GM12878 (cell line): ENCODE measurements at regions not wholly inside any gene's neighbourhood (a gene's known extent, or its start where the extent isn't known, plus 50 kb on each side); places are given as distances from the start of the nearest gene placed in this dataset.

Source experiments
- CEBPB ChIP-seq, 2 experiments: fragments of 150-350 bp in 1 of 2; IDR thresholded peaks; 2 replicates each; pipeline ENCODE4 v1.6.1; 2012 to 2014; ENCODE audit warnings: low read depth in 2 of 2, low read length in 2 of 2, borderline replicate concordance in 1 of 2, inconsistent platforms in 1 of 2
- EP300 ChIP-seq, 2 experiments: fragments of 150-350 bp in 1 of 2; IDR thresholded peaks; 2 replicates each; pipeline ENCODE4 v1.6.1; 2011 to 2012; ENCODE audit warnings: low read depth in 2 of 2, low read length in 2 of 2, borderline replicate concordance in 1 of 2, improper control_type of control experiment in 1 of 2, inconsistent platforms in 1 of 2; ENCODE audit not compliant: control insufficient read depth in 1 of 2
- EZH2 ChIP-seq: IDR thresholded peaks from 2 replicates; pipeline ENCODE4 v1.6.1; 2012; ENCODE audit warnings: low read depth, mild to moderate bottlenecking, control low read depth, inconsistent platforms, low read length, borderline replicate concordance; ENCODE audit not compliant: control insufficient read depth
- POLR2A ChIP-seq: IDR thresholded peaks from 2 replicates; pipeline ENCODE4 v1.6.1; 2011; ENCODE audit warnings: low read depth, mild to moderate bottlenecking, low read length
- TCF7 ChIP-seq: IDR thresholded peaks from 2 replicates; pipeline ENCODE4 v1.6.1; 2014; ENCODE audit warnings: antibody characterized with exemption, borderline replicate concordance
- ZSCAN29 ChIP-seq: fragments of 450-650 bp; IDR thresholded peaks from 2 replicates; pipeline ENCODE4 v1.6.1; 2017; ENCODE audit warnings: mild to moderate bottlenecking, moderate library complexity
- TF ChIP-seq, protein P1 (sequence below), 3 experiments: IDR thresholded peaks in 2 of 3; conservative IDR thresholded peaks in 1 of 3; 2 replicates each; pipeline ENCODE4 v1.5.1; 2011; ENCODE audit warnings: low read depth in 3 of 3, low read length in 3 of 3, mild to moderate bottlenecking in 3 of 3, control low read depth in 2 of 3, moderate library complexity in 2 of 3, inconsistent platforms in 1 of 3, mixed read lengths in 1 of 3; ENCODE audit not compliant: control insufficient read depth in 2 of 3, insufficient read depth in 1 of 3; ENCODE audit errors: extremely low read depth in 1 of 3
- TF ChIP-seq, protein P2 (sequence below): fragments of 450-650 bp; IDR thresholded peaks from 2 replicates; pipeline ENCODE4 v1.6.1; 2016; ENCODE audit warnings: mild to moderate bottlenecking, moderate library complexity, borderline replicate concordance
- TF ChIP-seq, protein P3 (sequence below): fragments of 450-650 bp; IDR thresholded peaks from 2 replicates; pipeline ENCODE4 v1.6.1; 2017; ENCODE audit warnings: antibody characterized with exemption, mild to moderate bottlenecking, moderate library complexity
- TF ChIP-seq, protein P4 (sequence below): IDR thresholded peaks from 2 replicates; pipeline ENCODE4 v1.6.1; 2012; ENCODE audit warnings: mild to moderate bottlenecking, low read depth, low read length

DNA sequence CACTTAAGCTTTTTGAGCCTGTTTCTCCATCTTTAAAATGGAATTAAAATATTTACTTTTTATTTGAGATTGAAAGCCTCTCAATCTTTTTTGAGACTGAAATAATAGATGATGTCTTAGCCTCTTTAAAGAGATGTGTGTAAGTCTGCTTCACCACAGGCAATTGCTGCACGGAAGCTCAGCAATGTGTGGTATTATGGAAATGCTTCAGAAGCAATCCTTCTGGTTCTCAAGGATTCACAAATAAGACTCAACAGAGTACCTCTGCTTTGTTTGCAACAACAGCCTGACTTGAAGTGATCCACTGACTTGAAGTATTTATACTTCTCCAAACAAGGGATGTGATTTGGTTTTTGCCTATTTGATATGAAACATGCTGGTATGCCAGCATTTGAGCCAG is 332.0 kb upstream of the RASGRP1 start:
- TF ChIP-seq, protein P1, sequence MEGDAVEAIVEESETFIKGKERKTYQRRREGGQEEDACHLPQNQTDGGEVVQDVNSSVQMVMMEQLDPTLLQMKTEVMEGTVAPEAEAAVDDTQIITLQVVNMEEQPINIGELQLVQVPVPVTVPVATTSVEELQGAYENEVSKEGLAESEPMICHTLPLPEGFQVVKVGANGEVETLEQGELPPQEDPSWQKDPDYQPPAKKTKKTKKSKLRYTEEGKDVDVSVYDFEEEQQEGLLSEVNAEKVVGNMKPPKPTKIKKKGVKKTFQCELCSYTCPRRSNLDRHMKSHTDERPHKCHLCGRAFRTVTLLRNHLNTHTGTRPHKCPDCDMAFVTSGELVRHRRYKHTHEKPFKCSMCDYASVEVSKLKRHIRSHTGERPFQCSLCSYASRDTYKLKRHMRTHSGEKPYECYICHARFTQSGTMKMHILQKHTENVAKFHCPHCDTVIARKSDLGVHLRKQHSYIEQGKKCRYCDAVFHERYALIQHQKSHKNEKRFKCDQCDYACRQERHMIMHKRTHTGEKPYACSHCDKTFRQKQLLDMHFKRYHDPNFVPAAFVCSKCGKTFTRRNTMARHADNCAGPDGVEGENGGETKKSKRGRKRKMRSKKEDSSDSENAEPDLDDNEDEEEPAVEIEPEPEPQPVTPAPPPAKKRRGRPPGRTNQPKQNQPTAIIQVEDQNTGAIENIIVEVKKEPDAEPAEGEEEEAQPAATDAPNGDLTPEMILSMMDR (IDR thresholded peaks at IDR 0.05 in 2 of 3, conservative IDR thresholded peaks at IDR 0.05 in 1 of 3; ENCODE audit: control insufficient read depth in 2 of 3, extremely low read depth in 1 of 3, insufficient read depth in 1 of 3, low read depth in 3 of 3, low read length in 3 of 3): no peak
- TF ChIP-seq EZH2 (no peak), TCF7 (no peak), POLR2A (no peak), CEBPB (IDR thresholded peaks at IDR 0.05; ENCODE audit: borderline replicate concordance in 1 of 2, low read depth in 2 of 2, low read length in 2 of 2) (no peak), ZSCAN29 (no peak), EP300 (IDR thresholded peaks at IDR 0.05; ENCODE audit: borderline replicate concordance in 1 of 2, control insufficient read depth in 1 of 2, low read depth in 2 of 2, low read length in 2 of 2) (no peak)
- TF ChIP-seq, protein P2, sequence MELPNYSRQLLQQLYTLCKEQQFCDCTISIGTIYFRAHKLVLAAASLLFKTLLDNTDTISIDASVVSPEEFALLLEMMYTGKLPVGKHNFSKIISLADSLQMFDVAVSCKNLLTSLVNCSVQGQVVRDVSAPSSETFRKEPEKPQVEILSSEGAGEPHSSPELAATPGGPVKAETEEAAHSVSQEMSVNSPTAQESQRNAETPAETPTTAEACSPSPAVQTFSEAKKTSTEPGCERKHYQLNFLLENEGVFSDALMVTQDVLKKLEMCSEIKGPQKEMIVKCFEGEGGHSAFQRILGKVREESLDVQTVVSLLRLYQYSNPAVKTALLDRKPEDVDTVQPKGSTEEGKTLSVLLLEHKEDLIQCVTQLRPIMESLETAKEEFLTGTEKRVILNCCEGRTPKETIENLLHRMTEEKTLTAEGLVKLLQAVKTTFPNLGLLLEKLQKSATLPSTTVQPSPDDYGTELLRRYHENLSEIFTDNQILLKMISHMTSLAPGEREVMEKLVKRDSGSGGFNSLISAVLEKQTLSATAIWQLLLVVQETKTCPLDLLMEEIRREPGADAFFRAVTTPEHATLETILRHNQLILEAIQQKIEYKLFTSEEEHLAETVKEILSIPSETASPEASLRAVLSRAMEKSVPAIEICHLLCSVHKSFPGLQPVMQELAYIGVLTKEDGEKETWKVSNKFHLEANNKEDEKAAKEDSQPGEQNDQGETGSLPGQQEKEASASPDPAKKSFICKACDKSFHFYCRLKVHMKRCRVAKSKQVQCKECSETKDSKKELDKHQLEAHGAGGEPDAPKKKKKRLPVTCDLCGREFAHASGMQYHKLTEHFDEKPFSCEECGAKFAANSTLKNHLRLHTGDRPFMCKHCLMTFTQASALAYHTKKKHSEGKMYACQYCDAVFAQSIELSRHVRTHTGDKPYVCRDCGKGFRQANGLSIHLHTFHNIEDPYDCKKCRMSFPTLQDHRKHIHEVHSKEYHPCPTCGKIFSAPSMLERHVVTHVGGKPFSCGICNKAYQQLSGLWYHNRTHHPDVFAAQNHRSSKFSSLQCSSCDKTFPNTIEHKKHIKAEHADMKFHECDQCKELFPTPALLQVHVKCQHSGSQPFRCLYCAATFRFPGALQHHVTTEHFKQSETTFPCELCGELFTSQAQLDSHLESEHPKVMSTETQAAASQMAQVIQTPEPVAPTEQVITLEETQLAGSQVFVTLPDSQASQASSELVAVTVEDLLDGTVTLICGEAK: no peak
- TF ChIP-seq, protein P3, sequence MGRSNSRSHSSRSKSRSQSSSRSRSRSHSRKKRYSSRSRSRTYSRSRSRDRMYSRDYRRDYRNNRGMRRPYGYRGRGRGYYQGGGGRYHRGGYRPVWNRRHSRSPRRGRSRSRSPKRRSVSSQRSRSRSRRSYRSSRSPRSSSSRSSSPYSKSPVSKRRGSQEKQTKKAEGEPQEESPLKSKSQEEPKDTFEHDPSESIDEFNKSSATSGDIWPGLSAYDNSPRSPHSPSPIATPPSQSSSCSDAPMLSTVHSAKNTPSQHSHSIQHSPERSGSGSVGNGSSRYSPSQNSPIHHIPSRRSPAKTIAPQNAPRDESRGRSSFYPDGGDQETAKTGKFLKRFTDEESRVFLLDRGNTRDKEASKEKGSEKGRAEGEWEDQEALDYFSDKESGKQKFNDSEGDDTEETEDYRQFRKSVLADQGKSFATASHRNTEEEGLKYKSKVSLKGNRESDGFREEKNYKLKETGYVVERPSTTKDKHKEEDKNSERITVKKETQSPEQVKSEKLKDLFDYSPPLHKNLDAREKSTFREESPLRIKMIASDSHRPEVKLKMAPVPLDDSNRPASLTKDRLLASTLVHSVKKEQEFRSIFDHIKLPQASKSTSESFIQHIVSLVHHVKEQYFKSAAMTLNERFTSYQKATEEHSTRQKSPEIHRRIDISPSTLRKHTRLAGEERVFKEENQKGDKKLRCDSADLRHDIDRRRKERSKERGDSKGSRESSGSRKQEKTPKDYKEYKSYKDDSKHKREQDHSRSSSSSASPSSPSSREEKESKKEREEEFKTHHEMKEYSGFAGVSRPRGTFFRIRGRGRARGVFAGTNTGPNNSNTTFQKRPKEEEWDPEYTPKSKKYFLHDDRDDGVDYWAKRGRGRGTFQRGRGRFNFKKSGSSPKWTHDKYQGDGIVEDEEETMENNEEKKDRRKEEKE: no peak
- TF ChIP-seq, protein P4, sequence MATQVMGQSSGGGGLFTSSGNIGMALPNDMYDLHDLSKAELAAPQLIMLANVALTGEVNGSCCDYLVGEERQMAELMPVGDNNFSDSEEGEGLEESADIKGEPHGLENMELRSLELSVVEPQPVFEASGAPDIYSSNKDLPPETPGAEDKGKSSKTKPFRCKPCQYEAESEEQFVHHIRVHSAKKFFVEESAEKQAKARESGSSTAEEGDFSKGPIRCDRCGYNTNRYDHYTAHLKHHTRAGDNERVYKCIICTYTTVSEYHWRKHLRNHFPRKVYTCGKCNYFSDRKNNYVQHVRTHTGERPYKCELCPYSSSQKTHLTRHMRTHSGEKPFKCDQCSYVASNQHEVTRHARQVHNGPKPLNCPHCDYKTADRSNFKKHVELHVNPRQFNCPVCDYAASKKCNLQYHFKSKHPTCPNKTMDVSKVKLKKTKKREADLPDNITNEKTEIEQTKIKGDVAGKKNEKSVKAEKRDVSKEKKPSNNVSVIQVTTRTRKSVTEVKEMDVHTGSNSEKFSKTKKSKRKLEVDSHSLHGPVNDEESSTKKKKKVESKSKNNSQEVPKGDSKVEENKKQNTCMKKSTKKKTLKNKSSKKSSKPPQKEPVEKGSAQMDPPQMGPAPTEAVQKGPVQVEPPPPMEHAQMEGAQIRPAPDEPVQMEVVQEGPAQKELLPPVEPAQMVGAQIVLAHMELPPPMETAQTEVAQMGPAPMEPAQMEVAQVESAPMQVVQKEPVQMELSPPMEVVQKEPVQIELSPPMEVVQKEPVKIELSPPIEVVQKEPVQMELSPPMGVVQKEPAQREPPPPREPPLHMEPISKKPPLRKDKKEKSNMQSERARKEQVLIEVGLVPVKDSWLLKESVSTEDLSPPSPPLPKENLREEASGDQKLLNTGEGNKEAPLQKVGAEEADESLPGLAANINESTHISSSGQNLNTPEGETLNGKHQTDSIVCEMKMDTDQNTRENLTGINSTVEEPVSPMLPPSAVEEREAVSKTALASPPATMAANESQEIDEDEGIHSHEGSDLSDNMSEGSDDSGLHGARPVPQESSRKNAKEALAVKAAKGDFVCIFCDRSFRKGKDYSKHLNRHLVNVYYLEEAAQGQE: no peak
